SK-N-SH (cell line): ENCODE measurements at regions not wholly inside any gene's neighbourhood (a gene's known extent, or its start where the extent isn't known, plus 50 kb on each side); places are given as distances from the start of the nearest gene placed in this dataset.

Experiments used
- CTCF ChIA-PET: fragments of 300-600, 350-600 bp; formaldehyde crosslinking; extraction: SDS; loops from one replicate; lab custom pipeline; 2021; lab: Yijun Ruan, JAX
- POLR2A ChIA-PET: fragments of 350-600 bp; sonication (Branson Sonifier 250); formaldehyde crosslinking; extraction: SDS; loops from one replicate; lab custom pipeline; 2020; ENCODE audit warnings: antibody characterized with exemption, inconsistent platforms; lab: Yijun Ruan, JAX
- DNase-seq: peaks from one replicate; pipeline ENCODE4 v3.0.0; 2012
- H2AFZ ChIP-seq: fragments of 200-600 bp; sonication (generic); 2 replicates; pipeline ENCODE4 v1.8.1; 2016; ENCODE audit warnings: antibody characterized with exemption, mild to moderate bottlenecking, low read depth
- H3F3A ChIP-seq: fragments of 200-600 bp; sonication (generic); replicated peaks from 2 replicates; pipeline ENCODE3; 2016; ENCODE audit warnings: antibody characterized with exemption, mild to moderate bottlenecking; ENCODE audit not compliant: insufficient read depth
- H3K27ac ChIP-seq, 2 experiments: fragments of 200-500 bp in 1 of 2; fragments of 200-600 bp in 1 of 2; sonication (Bioruptor generic) in 1 of 2; sonication (generic), shearing (Covaris generic) in 1 of 2; 2 replicates each; pipeline versions ENCODE4 v1.5.1 to v1.6.1; 2014 to 2016; ENCODE audit warnings: low read depth in 2 of 2, inconsistent platforms in 1 of 2, low read length in 1 of 2, mild to moderate bottlenecking in 1 of 2, mixed read lengths in 1 of 2
- H3K27me3 ChIP-seq: fragments of 200-600 bp; sonication (generic), shearing (Covaris generic); 2 replicates; pipeline ENCODE4 v1.6.1; 2016; ENCODE audit warnings: mixed run types; ENCODE audit not compliant: insufficient read depth
- H3K36me3 ChIP-seq, 2 experiments: fragments of 200-500 bp in 1 of 2; fragments of 200-600 bp in 1 of 2; sonication (Bioruptor generic) in 1 of 2; sonication (generic) in 1 of 2; replicated peaks in 1 of 2; 2 replicates each; pipeline versions ENCODE3 to v1.5.1; 2014 to 2016; ENCODE audit warnings: low read length in 1 of 2, mild to moderate bottlenecking in 1 of 2; ENCODE audit not compliant: insufficient read depth in 2 of 2, control insufficient read depth in 1 of 2
- H3K4me1 ChIP-seq, 2 experiments: fragments of 200-500 bp in 1 of 2; fragments of 200-600 bp in 1 of 2; sonication (Bioruptor generic) in 1 of 2; sonication (generic), shearing (Covaris generic) in 1 of 2; 2 replicates each; pipeline versions ENCODE4 v1.5.1 to v1.6.1; 2014 to 2016; ENCODE audit warnings: low read depth in 1 of 2, low read length in 1 of 2, mixed run types in 1 of 2; ENCODE audit not compliant: insufficient read depth in 2 of 2, control insufficient read depth in 1 of 2
- H3K4me2 ChIP-seq: fragments of 200-600 bp; sonication (generic), shearing (Covaris generic); 2 replicates; pipeline ENCODE4 v1.6.1; 2017; ENCODE audit warnings: mixed run types
- H3K4me3 ChIP-seq, 2 experiments: fragments of 200-500 bp in 1 of 2; fragments of 200-600 bp in 1 of 2; sonication (Bioruptor generic) in 1 of 2; sonication (generic), shearing (Covaris generic) in 1 of 2; 2 replicates each; pipeline versions ENCODE4 v1.5.1 to v1.8.1; 2014 to 2016; ENCODE audit warnings: low read depth in 2 of 2, inconsistent platforms in 1 of 2, low read length in 1 of 2, mild to moderate bottlenecking in 1 of 2, mixed read lengths in 1 of 2, moderate library complexity in 1 of 2
- H3K79me2 ChIP-seq: fragments of 200-600 bp; sonication (generic); 2 replicates; pipeline ENCODE4 v1.8.1; 2017; ENCODE audit warnings: mild to moderate bottlenecking; ENCODE audit not compliant: insufficient read depth
- H3K9ac ChIP-seq: fragments of 200-600 bp; sonication (generic); 2 replicates; pipeline ENCODE4 v1.6.1; 2017; ENCODE audit warnings: mixed run types
- H3K9me2 ChIP-seq: fragments of 200-600 bp; sonication (generic); 2 replicates; pipeline ENCODE4 v1.6.1; 2017; ENCODE audit warnings: mixed run types
- H3K9me3 ChIP-seq: fragments of 200-600 bp; sonication (generic); 2 replicates; pipeline ENCODE4 v1.6.1; 2017; ENCODE audit warnings: mixed run types, mild to moderate bottlenecking, moderate library complexity
- H4K20me1 ChIP-seq: fragments of 200-600 bp; sonication (generic); 2 replicates; pipeline ENCODE4 v1.6.1; 2017; ENCODE audit warnings: mild to moderate bottlenecking, mixed run types; ENCODE audit not compliant: insufficient read depth
- EP300 ChIP-seq, 2 experiments: IDR thresholded peaks; 2 replicates each; pipeline versions ENCODE4 v1.4.0 to v1.6.1; 2012; ENCODE audit warnings: borderline replicate concordance in 1 of 2, low read depth in 1 of 2, low read length in 1 of 2
- GABPA ChIP-seq: IDR thresholded peaks from 2 replicates; pipeline ENCODE4 v1.4.0; 2012; ENCODE audit warnings: low read depth, mild to moderate bottlenecking
- GATA2 ChIP-seq: sonication (generic); formaldehyde crosslinking; IDR thresholded peaks from 2 replicates; pipeline ENCODE4 v1.5.0; 2020; ENCODE audit warnings: mild to moderate bottlenecking, missing genetic modification reagents
- MXI1 ChIP-seq: IDR thresholded peaks from 2 replicates; pipeline ENCODE4 v1.6.1; 2012; ENCODE audit warnings: mild to moderate bottlenecking, low read depth, low read length, improper control_type of control experiment
- RCOR1 ChIP-seq: fragments of 150-350 bp; IDR thresholded peaks from 2 replicates; pipeline ENCODE4 v1.6.1; 2017; ENCODE audit warnings: antibody characterized with exemption, low read length
- REST ChIP-seq: IDR thresholded peaks from 2 replicates; pipeline ENCODE4 v1.6.1; 2012; ENCODE audit warnings: mild to moderate bottlenecking, low read depth, low read length, moderate library complexity
- RXRA ChIP-seq: IDR thresholded peaks from 2 replicates; pipeline ENCODE4 v1.4.0; 2012; ENCODE audit warnings: low read depth, mild to moderate bottlenecking, borderline replicate concordance
- SMC3 ChIP-seq: IDR thresholded peaks from 2 replicates; pipeline ENCODE4 v1.6.1; 2012; ENCODE audit warnings: low read depth, low read length, improper control_type of control experiment
- USF1 ChIP-seq: IDR thresholded peaks from 2 replicates; pipeline ENCODE4 v1.4.0; 2012; ENCODE audit warnings: low read depth, borderline replicate concordance
- WGBS: methylation state at CpG from one replicate; pipeline ENCODE4 v1.1.6; 2017; ENCODE audit warnings: low lambda C conversion rate; 5-methylcytosine and 5-hydroxymethylcytosine counted together
- TF ChIP-seq, protein P1 (sequence below): fragments of 200-600 bp; sonication (generic); IDR thresholded peaks from 2 replicates; pipeline ENCODE4 v1.6.1; 2017; ENCODE audit warnings: antibody characterized with exemption, mild to moderate bottlenecking, moderate library complexity

GRCh38 chr10:131496351-131497052, 185.0 kb upstream of the TCERG1L start:
- no peak for TF ChIP-seq RXRA
- no peak for TF ChIP-seq REST
- no peak for TF ChIP-seq RCOR1
- no peak for TF ChIP-seq USF1
- no peak for TF ChIP-seq GATA2 (CRISPR knock-in tag)
- no peak for TF ChIP-seq GABPA
- TF ChIP-seq, protein P1, sequence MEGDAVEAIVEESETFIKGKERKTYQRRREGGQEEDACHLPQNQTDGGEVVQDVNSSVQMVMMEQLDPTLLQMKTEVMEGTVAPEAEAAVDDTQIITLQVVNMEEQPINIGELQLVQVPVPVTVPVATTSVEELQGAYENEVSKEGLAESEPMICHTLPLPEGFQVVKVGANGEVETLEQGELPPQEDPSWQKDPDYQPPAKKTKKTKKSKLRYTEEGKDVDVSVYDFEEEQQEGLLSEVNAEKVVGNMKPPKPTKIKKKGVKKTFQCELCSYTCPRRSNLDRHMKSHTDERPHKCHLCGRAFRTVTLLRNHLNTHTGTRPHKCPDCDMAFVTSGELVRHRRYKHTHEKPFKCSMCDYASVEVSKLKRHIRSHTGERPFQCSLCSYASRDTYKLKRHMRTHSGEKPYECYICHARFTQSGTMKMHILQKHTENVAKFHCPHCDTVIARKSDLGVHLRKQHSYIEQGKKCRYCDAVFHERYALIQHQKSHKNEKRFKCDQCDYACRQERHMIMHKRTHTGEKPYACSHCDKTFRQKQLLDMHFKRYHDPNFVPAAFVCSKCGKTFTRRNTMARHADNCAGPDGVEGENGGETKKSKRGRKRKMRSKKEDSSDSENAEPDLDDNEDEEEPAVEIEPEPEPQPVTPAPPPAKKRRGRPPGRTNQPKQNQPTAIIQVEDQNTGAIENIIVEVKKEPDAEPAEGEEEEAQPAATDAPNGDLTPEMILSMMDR: no peak
- no peak for TF ChIP-seq MXI1
- TF ChIP-seq SMC3: no peak
- no peak for TF ChIP-seq EP300 (IDR thresholded peaks at IDR 0.05; ENCODE audit: borderline replicate concordance in 1 of 2, low read depth in 1 of 2, low read length in 1 of 2)
- H3K4me3 ChIP-seq: no peak overlapping the region
- no peaks in the 10 kb centered on the region for H4K20me1 ChIP-seq
- no peaks in the 10 kb centered on the region for H3K79me2 ChIP-seq
- no peaks in the 10 kb centered on the region for H3F3A ChIP-seq
- H3K9ac ChIP-seq: no peak overlapping the region
- no peaks in the 10 kb centered on the region for H3K36me3 ChIP-seq
- CTCF ChIA-PET: interaction anchor here (0.7 to 1.0 kb wide), 2 partner anchors 14 to 21 kb away, joined by 3 read pairs; no protein-coding TSS in a partner anchor
- H3K9me3 ChIP-seq: no peaks in the 10 kb centered on the region
- H2AFZ ChIP-seq: no peak overlapping the region
- 57% methylated on average over 15 of the region's 16 CpGs for WGBS
- no peak for DNase-seq
- H3K9me2 ChIP-seq: no peaks in the 10 kb centered on the region
- H3K4me2 ChIP-seq: no peak overlapping the region
- H3K4me1 ChIP-seq: no peaks in the 10 kb centered on the region
- H3K27me3 ChIP-seq: no peaks in the 10 kb centered on the region
- POLR2A ChIA-PET: no interaction called here
- H3K27ac ChIP-seq: no peak overlapping the region
